K562 (cell line): ENCODE measurements at regions not wholly inside any gene's neighbourhood (a gene's known extent, or its start where the extent isn't known, plus 50 kb on each side); places are given as distances from the start of the nearest gene placed in this dataset.

ENCODE experiments used
- MECOM ChIP-seq: fragments of 250-450 bp; sonication (Bioruptor Pico); IDR thresholded peaks from 2 replicates; pipeline ENCODE4 v1.8.0; 2022; ENCODE audit warnings: inconsistent platforms
- TF ChIP-seq, protein P1 (sequence below): fragments of 450-650 bp; formaldehyde crosslinking; IDR thresholded peaks from 2 replicates; pipeline ENCODE4 v1.4.0; 2020; ENCODE audit warnings: mild to moderate bottlenecking, moderate library complexity
- TF ChIP-seq, protein P2 (sequence below): sonication (generic); formaldehyde crosslinking; IDR thresholded peaks from 2 replicates; pipeline ENCODE4 v1.8.1; 2022; ENCODE audit warnings: missing genetic modification reagents

DNA sequence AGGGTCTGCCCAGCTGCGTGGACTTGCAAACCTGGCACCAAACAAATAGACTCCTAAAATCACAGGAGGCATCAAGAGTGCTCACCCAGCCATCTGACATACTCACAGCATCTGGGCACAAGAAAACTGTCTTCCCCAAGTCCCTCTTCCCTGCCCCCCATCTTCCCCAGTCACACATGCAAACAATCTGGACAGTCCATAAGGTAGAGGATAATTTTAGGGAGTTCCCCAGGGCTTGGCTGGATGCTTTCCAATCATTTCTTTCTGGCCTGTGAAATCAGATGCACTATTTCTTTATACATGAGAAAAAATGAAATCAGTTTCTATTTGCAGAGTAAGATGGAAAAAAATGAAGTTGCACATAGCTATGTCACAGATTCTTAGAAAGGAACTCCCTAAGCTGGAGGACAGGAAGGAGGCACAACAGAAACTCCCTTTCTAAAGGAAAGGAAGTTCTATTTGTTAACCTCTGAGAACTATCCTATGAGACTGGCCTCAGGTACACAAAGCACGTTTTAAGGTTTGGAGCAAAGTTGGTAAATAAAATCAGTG, 342.3 kb downstream of the HNRNPD start:
- no peak for TF ChIP-seq MECOM
- TF ChIP-seq, protein P1, sequence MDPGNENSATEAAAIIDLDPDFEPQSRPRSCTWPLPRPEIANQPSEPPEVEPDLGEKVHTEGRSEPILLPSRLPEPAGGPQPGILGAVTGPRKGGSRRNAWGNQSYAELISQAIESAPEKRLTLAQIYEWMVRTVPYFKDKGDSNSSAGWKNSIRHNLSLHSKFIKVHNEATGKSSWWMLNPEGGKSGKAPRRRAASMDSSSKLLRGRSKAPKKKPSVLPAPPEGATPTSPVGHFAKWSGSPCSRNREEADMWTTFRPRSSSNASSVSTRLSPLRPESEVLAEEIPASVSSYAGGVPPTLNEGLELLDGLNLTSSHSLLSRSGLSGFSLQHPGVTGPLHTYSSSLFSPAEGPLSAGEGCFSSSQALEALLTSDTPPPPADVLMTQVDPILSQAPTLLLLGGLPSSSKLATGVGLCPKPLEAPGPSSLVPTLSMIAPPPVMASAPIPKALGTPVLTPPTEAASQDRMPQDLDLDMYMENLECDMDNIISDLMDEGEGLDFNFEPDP (CRISPR knock-in tag): no peak
- TF ChIP-seq, protein P2, sequence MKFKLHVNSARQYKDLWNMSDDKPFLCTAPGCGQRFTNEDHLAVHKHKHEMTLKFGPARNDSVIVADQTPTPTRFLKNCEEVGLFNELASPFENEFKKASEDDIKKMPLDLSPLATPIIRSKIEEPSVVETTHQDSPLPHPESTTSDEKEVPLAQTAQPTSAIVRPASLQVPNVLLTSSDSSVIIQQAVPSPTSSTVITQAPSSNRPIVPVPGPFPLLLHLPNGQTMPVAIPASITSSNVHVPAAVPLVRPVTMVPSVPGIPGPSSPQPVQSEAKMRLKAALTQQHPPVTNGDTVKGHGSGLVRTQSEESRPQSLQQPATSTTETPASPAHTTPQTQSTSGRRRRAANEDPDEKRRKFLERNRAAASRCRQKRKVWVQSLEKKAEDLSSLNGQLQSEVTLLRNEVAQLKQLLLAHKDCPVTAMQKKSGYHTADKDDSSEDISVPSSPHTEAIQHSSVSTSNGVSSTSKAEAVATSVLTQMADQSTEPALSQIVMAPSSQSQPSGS (CRISPR knock-in tag): no peak
